ENCODE measurements at regions not wholly inside any gene's neighbourhood (a gene's known extent, or its start where the extent isn't known, plus 50 kb on each side); places are given as distances from the start of the nearest gene placed in this dataset.

GRCh38 chr5:8826508-8826907 is 719.4 kb downstream of the SEMA5A start:
- H3K4me1 ChIP-seq (ENCODE audit: control insufficient read depth in 1 of 2, insufficient read depth in 2 of 2, low read length in 2 of 2): no peaks in the 10 kb centered on the region
- ChIA-PET RAD21 (ENCODE audit: low non-redundant PET in 1 of 2, low total read pairs in 2 of 2, uncharacterized antibody in 2 of 2, unreplicated experiment in 2 of 2) (no interaction called here), CTCF (no interaction called here), POLR2A (no interaction called here)
- no peaks in the 10 kb centered on the region for H3K27me3 ChIP-seq (ENCODE audit: insufficient read depth, low read length)
- no peaks in the 10 kb centered on the region for H3K79me2 ChIP-seq (ENCODE audit: insufficient read depth, low read length)
- no peak overlapping the region for H3K9ac ChIP-seq (ENCODE audit: low read length)
- H3K36me3 ChIP-seq (ENCODE audit: control insufficient read depth in 1 of 2, insufficient read depth in 2 of 2, low read length in 2 of 2): no peaks in the 10 kb centered on the region
- H3K9me3 ChIP-seq (ENCODE audit: control insufficient read depth in 1 of 2, insufficient read depth in 1 of 2, low read depth in 1 of 2, low read length in 2 of 2): peaks cover 6 to 18% of the 10 kb centered on the region in 2 experiments; a peak in 2 of 4 replicates
- BruUV-seq (replicated peaks): no TSS peak
- no peak overlapping the region for H2AFZ ChIP-seq (ENCODE audit: low read depth, low read length, poor library complexity, severe bottlenecking)
- intact Hi-C loops (cut with micrococcal nuclease): no loop called here
- ATAC-seq: no peak
- no peak for TF ChIP-seq ZBTB33 (IDR thresholded peaks at IDR 0.05; ENCODE audit: extremely low read depth, insufficient replicate concordance, low read length)
- TF ChIP-seq ZNF274 (IDR thresholded peaks at IDR 0.05; ENCODE audit: low read depth, low read length): no peak
- TF ChIP-seq POLR2A (IDR thresholded peaks at IDR 0.05; ENCODE audit: borderline replicate concordance, extremely low read depth, insufficient read depth, insufficient read length): no peak
- no peak for TF ChIP-seq REST (IDR thresholded peaks at IDR 0.05; ENCODE audit: low read depth)
- TF ChIP-seq JUND (IDR thresholded peaks at IDR 0.05): no peak
- TF ChIP-seq SP1 (IDR thresholded peaks at IDR 0.05; ENCODE audit: low read depth): no peak
- no peak for TF ChIP-seq EZH2phosphoT487 (IDR thresholded peaks at IDR 0.05; ENCODE audit: borderline replicate concordance)
- no peak for TF ChIP-seq POLR2AphosphoS5 (IDR thresholded peaks at IDR 0.05; ENCODE audit: low read depth, low read length)
- no peak for TF ChIP-seq CTCF (IDR thresholded peaks at IDR 0.05 in 2 of 3, conservative IDR thresholded peaks at IDR 0.05 in 1 of 3; ENCODE audit: borderline replicate concordance in 1 of 3, insufficient read depth in 1 of 3, low read depth in 2 of 3, low read length in 2 of 3)
- TF ChIP-seq TCF7L2 (IDR thresholded peaks at IDR 0.05; ENCODE audit: borderline replicate concordance, extremely low read depth, insufficient read depth, insufficient read length): no peak
- no peak for TF ChIP-seq ZFX (IDR thresholded peaks at IDR 0.05)
- no peak for TF ChIP-seq CBX3 (IDR thresholded peaks at IDR 0.05; ENCODE audit: low read depth)
- TF ChIP-seq FOSL1 (IDR thresholded peaks at IDR 0.05; ENCODE audit: low read depth): no peak
- TF ChIP-seq RAD21 (IDR thresholded peaks at IDR 0.05; ENCODE audit: low read depth): no peak
- TF ChIP-seq SRF (IDR thresholded peaks at IDR 0.05; ENCODE audit: low read depth): no peak
- TF ChIP-seq EZH2 (IDR thresholded peaks at IDR 0.05): no peak
- no peak for TF ChIP-seq EGR1 (IDR thresholded peaks at IDR 0.05; ENCODE audit: low read depth)
- TF ChIP-seq MAX (IDR thresholded peaks at IDR 0.05): no peak
- DNase-seq (ENCODE audit: low read depth, low spot score): no peak
- H3K4me2 ChIP-seq (ENCODE audit: low read length): no peak overlapping the region
- H4K20me1 ChIP-seq (ENCODE audit: insufficient read depth): no peaks in the 10 kb centered on the region
- H3K9me2 ChIP-seq (ENCODE audit: insufficient read depth): no peaks in the 10 kb centered on the region
- no peak overlapping the region for H3K4me3 ChIP-seq (replicated peaks in 1 of 2; ENCODE audit: low read depth in 1 of 2, low read length in 2 of 2)
- H3K27ac ChIP-seq (ENCODE audit: low read depth, low read length): no peak overlapping the region
